ENCODE measurements at regions not wholly inside any gene's neighbourhood (a gene's known extent, or its start where the extent isn't known, plus 50 kb on each side); places are given as distances from the start of the nearest gene placed in this dataset.

- Mint-ChIP-seq H3K27me3 (ENCODE audit: unreplicated experiment) (no peaks in the 10 kb centered on the region), H3K9me3 (ENCODE audit: low read depth, unreplicated experiment) (no peaks in the 10 kb centered on the region), H3K4me1 (ENCODE audit: low read depth, unreplicated experiment) (no peaks in the 10 kb centered on the region), H3K36me3 (ENCODE audit: insufficient read depth, unreplicated experiment) (no peaks in the 10 kb centered on the region), H3K27ac (ENCODE audit: unreplicated experiment) (no peak overlapping the region), H3K4me3 (ENCODE audit: low read depth, unreplicated experiment) (no peak overlapping the region)
- CTCF ChIA-PET = no interaction called here
- BruUV-seq (replicated peaks) = no TSS peak
- DNase-seq = no peak
- intact Hi-C loops (cut with micrococcal nuclease; ENCODE audit: unreplicated experiment) = no loop called here
- no peak for TF ChIP-seq CTCF (IDR thresholded peaks at IDR 0.05; ENCODE audit: unreplicated experiment)
Measured at GRCh38 chr10:120161111-120161510, 268.6 kb downstream of the SEC23IP start.

GRCh38 chr10:120162471-120162870 lies 269.9 kb downstream of the SEC23IP start:
- CTCF ChIA-PET = no interaction called here
- Mint-ChIP-seq H3K4me1 (ENCODE audit: low read depth, unreplicated experiment) (no peaks in the 10 kb centered on the region), H3K9me3 (ENCODE audit: low read depth, unreplicated experiment) (no peaks in the 10 kb centered on the region), H3K4me3 (ENCODE audit: low read depth, unreplicated experiment) (no peak overlapping the region), H3K36me3 (ENCODE audit: insufficient read depth, unreplicated experiment) (no peaks in the 10 kb centered on the region), H3K27ac (ENCODE audit: unreplicated experiment) (no peak overlapping the region), H3K27me3 (ENCODE audit: unreplicated experiment) (no peaks in the 10 kb centered on the region)
- no peak for DNase-seq
- no TSS peak for BruUV-seq (replicated peaks)
- TF ChIP-seq CTCF (IDR thresholded peaks at IDR 0.05; ENCODE audit: unreplicated experiment) = no peak
- intact Hi-C loops (cut with micrococcal nuclease; ENCODE audit: unreplicated experiment) = no loop called here

GRCh38 chr10:120172356-120172755 lies 279.8 kb downstream of the SEC23IP start:
- CTCF ChIA-PET = no interaction called here
- intact Hi-C loops (cut with micrococcal nuclease; ENCODE audit: unreplicated experiment) = no loop called here
- Mint-ChIP-seq H3K27me3 (ENCODE audit: unreplicated experiment) (peaks cover 24% of the 10 kb centered on the region), H3K4me3 (ENCODE audit: low read depth, unreplicated experiment) (no peak overlapping the region), H3K27ac (ENCODE audit: unreplicated experiment) (no peak overlapping the region), H3K4me1 (ENCODE audit: low read depth, unreplicated experiment) (no peaks in the 10 kb centered on the region), H3K36me3 (ENCODE audit: insufficient read depth, unreplicated experiment) (no peaks in the 10 kb centered on the region), H3K9me3 (ENCODE audit: low read depth, unreplicated experiment) (no peaks in the 10 kb centered on the region)
- no TSS peak for BruUV-seq (replicated peaks)
- no peak for DNase-seq
- TF ChIP-seq CTCF (IDR thresholded peaks at IDR 0.05; ENCODE audit: unreplicated experiment) = no peak

- DNase-seq = no peak
- BruUV-seq (replicated peaks) = no TSS peak
- intact Hi-C loops (cut with micrococcal nuclease; ENCODE audit: unreplicated experiment) = no loop called here
- H3K9me3 Mint-ChIP-seq (ENCODE audit: low read depth, unreplicated experiment) = no peaks in the 10 kb centered on the region
- CTCF ChIA-PET = no interaction called here
- no peak overlapping the region for H3K4me3 Mint-ChIP-seq (ENCODE audit: low read depth, unreplicated experiment)
- H3K27ac Mint-ChIP-seq (ENCODE audit: unreplicated experiment) = no peak overlapping the region
- no peaks in the 10 kb centered on the region for H3K36me3 Mint-ChIP-seq (ENCODE audit: insufficient read depth, unreplicated experiment)
- peaks cover 28% of the 10 kb centered on the region for H3K27me3 Mint-ChIP-seq (ENCODE audit: unreplicated experiment)
- TF ChIP-seq CTCF (IDR thresholded peaks at IDR 0.05; ENCODE audit: unreplicated experiment) = no peak
- no peaks in the 10 kb centered on the region for H3K4me1 Mint-ChIP-seq (ENCODE audit: low read depth, unreplicated experiment)
Measured at GRCh38 chr10:120174491-120174890, 282.0 kb downstream of the SEC23IP start.

GRCh38 chr10:120177330-120177729 lies 279.7 kb upstream of the PLPP4 start:
- DNase-seq = no peak
- Mint-ChIP-seq H3K4me1 (ENCODE audit: low read depth, unreplicated experiment) (no peaks in the 10 kb centered on the region), H3K4me3 (ENCODE audit: low read depth, unreplicated experiment) (no peak overlapping the region), H3K9me3 (ENCODE audit: low read depth, unreplicated experiment) (no peaks in the 10 kb centered on the region), H3K36me3 (ENCODE audit: insufficient read depth, unreplicated experiment) (no peaks in the 10 kb centered on the region), H3K27me3 (ENCODE audit: unreplicated experiment) (peaks cover 15% of the 10 kb centered on the region), H3K27ac (ENCODE audit: unreplicated experiment) (no peak overlapping the region)
- no TSS peak for BruUV-seq (replicated peaks)
- no peak for TF ChIP-seq CTCF (IDR thresholded peaks at IDR 0.05; ENCODE audit: unreplicated experiment)
- CTCF ChIA-PET = no interaction called here
- intact Hi-C loops (cut with micrococcal nuclease; ENCODE audit: unreplicated experiment) = no loop called here
